ENCODE measurements at regions not wholly inside any gene's neighbourhood (a gene's known extent, or its start where the extent isn't known, plus 50 kb on each side); places are given as distances from the start of the nearest gene placed in this dataset.

GRCh38 chr16:74100395-74101326, 196.0 kb upstream of the PSMD7 start:
- no peak for FAIRE-seq
- DNase-seq (ENCODE audit: extremely low spot score, insufficient read length, low read depth), result no peak

- DNase-seq (ENCODE audit: extremely low spot score, insufficient read length, low read depth) (no peak), FAIRE-seq (no peak)
Observed at GRCh38 chr16:74099530-74099929, 197.1 kb upstream of the PSMD7 start.

- no peak for FAIRE-seq
- DNase-seq (ENCODE audit: extremely low spot score, insufficient read length, low read depth), result no peak
Observed at GRCh38 chr16:74094962-74095361, 201.7 kb upstream of the PSMD7 start.

- no peak for FAIRE-seq
- DNase-seq (ENCODE audit: extremely low spot score, insufficient read length, low read depth), result no peak
Observed at GRCh38 chr16:74094514-74094913, 202.1 kb upstream of the PSMD7 start.

GRCh38 chr16:74092336-74092735, 204.3 kb upstream of the PSMD7 start:
- FAIRE-seq (no peak), DNase-seq (ENCODE audit: extremely low spot score, insufficient read length, low read depth) (no peak)

GRCh38 chr16:74090871-74091270, 205.7 kb upstream of the PSMD7 start:
- FAIRE-seq (no peak), DNase-seq (ENCODE audit: extremely low spot score, insufficient read length, low read depth) (no peak)

- no peak for FAIRE-seq
- DNase-seq (ENCODE audit: extremely low spot score, insufficient read length, low read depth), result no peak
Observed at GRCh38 chr16:74083541-74083940, 213.1 kb upstream of the PSMD7 start.

GRCh38 chr16:74080311-74080710, 216.3 kb upstream of the PSMD7 start:
- FAIRE-seq, result no peak

GRCh38 chr16:74079232-74079586, 217.4 kb upstream of the PSMD7 start:
- FAIRE-seq, result no peak
- DNase-seq (ENCODE audit: extremely low spot score, insufficient read length, low read depth), result no peak

More at GRCh38 chr16:74080311-74080710, 216.3 kb upstream of the PSMD7 start:
- no peak for DNase-seq (ENCODE audit: extremely low spot score, insufficient read length, low read depth)

GRCh38 chr16:74078511-74079231, 217.9 kb upstream of the PSMD7 start:
- DNase-seq (ENCODE audit: extremely low spot score, insufficient read length, low read depth), result no peak
- no peak for FAIRE-seq

- no peak for FAIRE-seq
- no peak for DNase-seq (ENCODE audit: extremely low spot score, insufficient read length, low read depth)
Observed at GRCh38 chr16:74076568-74076967, 220.0 kb upstream of the PSMD7 start.

GRCh38 chr16:74075393-74075792, 221.2 kb upstream of the PSMD7 start:
- FAIRE-seq, result no peak

GRCh38 chr16:74073456-74073855, 223.2 kb upstream of the PSMD7 start:
- DNase-seq (ENCODE audit: extremely low spot score, insufficient read length, low read depth), result no peak
- no peak for FAIRE-seq

More at GRCh38 chr16:74075393-74075792, 221.2 kb upstream of the PSMD7 start:
- DNase-seq (ENCODE audit: extremely low spot score, insufficient read length, low read depth), result no peak

GRCh38 chr16:74071996-74072535, 224.5 kb upstream of the PSMD7 start:
- no peak for FAIRE-seq
- no peak for DNase-seq (ENCODE audit: extremely low spot score, insufficient read length, low read depth)

GRCh38 chr16:74070237-74070636, 226.4 kb upstream of the PSMD7 start:
- FAIRE-seq, result no peak
- DNase-seq (ENCODE audit: extremely low spot score, insufficient read length, low read depth), result no peak

GRCh38 chr16:74064120-74064735, 232.4 kb upstream of the PSMD7 start:
- no peak for FAIRE-seq
- DNase-seq (ENCODE audit: extremely low spot score, insufficient read length, low read depth), result no peak

GRCh38 chr16:74053826-74054225, 242.8 kb upstream of the PSMD7 start:
- FAIRE-seq (no peak), DNase-seq (ENCODE audit: extremely low spot score, insufficient read length, low read depth) (no peak)

- FAIRE-seq (no peak), DNase-seq (ENCODE audit: extremely low spot score, insufficient read length, low read depth) (no peak)
Observed at GRCh38 chr16:74053312-74053711, 243.3 kb upstream of the PSMD7 start.

- FAIRE-seq (no peak), DNase-seq (ENCODE audit: extremely low spot score, insufficient read length, low read depth) (no peak)
Observed at GRCh38 chr16:74052016-74052415, 244.6 kb upstream of the PSMD7 start.

- FAIRE-seq, result no peak
- DNase-seq (ENCODE audit: extremely low spot score, insufficient read length, low read depth), result no peak
Observed at GRCh38 chr16:74049027-74049426, 247.6 kb upstream of the PSMD7 start.

- FAIRE-seq, result no peak
- no peak for DNase-seq (ENCODE audit: extremely low spot score, insufficient read length, low read depth)
Observed at GRCh38 chr16:74046524-74046923, 250.1 kb upstream of the PSMD7 start.
